ENCODE measurements at regions not wholly inside any gene's neighbourhood (a gene's known extent, or its start where the extent isn't known, plus 50 kb on each side); places are given as distances from the start of the nearest gene placed in this dataset.

GRCh38 chr12:132404435-132404855 lies 75.1 kb upstream of the GALNT9 start:
- TF ChIP-seq CTCF (IDR thresholded peaks at IDR 0.05) (no peak), POLR2A (IDR thresholded peaks at IDR 0.05) (no peak), POLR2AphosphoS5 (IDR thresholded peaks at IDR 0.05) (no peak)
